BJ (cell line): ENCODE measurements at regions not wholly inside any gene's neighbourhood (a gene's known extent, or its start where the extent isn't known, plus 50 kb on each side); places are given as distances from the start of the nearest gene placed in this dataset.

Experiments
- CTCF ChIA-PET: fragments of 350-600 bp; formaldehyde crosslinking; extraction: SDS; loops from one replicate; lab custom pipeline; 2021; ENCODE audit warnings: antibody characterized with exemption, inconsistent platforms; lab: Yijun Ruan, JAX
- POLR2A ChIA-PET: fragments of 300-600 bp; sonication (Branson Sonifier 250); formaldehyde crosslinking; extraction: SDS; loops from one replicate; lab custom pipeline; 2021; ENCODE audit warnings: antibody characterized with exemption; lab: Charles Lee
- DNase-seq: peaks from one replicate; pipeline ENCODE4 v3.0.0-alpha.2; 2011; ENCODE audit warnings: low read depth
- H3K27me3 ChIP-seq: 2 replicates; pipeline ENCODE4 v1.6.0; 2011; ENCODE audit warnings: low read length; ENCODE audit not compliant: control insufficient read depth, insufficient read depth
- H3K36me3 ChIP-seq: 2 replicates; pipeline ENCODE4 v1.5.1; 2011; ENCODE audit warnings: low read length; ENCODE audit not compliant: control insufficient read depth, insufficient read depth
- H3K4me3 ChIP-seq: 2 replicates; pipeline ENCODE4 v1.5.1; 2011; ENCODE audit warnings: low read depth, mild to moderate bottlenecking, control low read depth, low read length
- TF ChIP-seq, protein P1 (sequence below): IDR thresholded peaks from 2 replicates; pipeline ENCODE4 v1.5.1; 2011; ENCODE audit warnings: low read depth, mild to moderate bottlenecking, control low read depth, inconsistent platforms, low read length, moderate library complexity; ENCODE audit not compliant: insufficient read depth

DNA sequence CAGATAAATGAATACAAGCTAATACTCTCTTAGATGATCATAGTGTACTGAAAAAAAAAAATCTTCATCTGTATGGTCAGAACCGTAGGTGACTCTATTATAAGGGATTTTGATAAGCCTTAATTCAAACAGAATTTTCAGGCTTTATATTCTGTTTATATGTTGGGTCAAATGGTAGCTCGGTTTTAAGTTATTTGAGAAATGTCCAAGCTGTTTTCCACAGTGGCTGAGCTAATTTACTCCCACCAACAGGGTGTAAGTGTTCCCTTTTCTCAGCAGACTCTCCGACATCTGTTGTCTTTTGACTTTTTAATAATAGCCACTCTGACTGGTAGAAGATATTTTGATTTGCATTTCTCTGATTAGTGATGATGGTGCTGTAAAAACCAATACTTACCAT lies 328.8 kb upstream of the MAGI2 start:
- TF ChIP-seq, protein P1, sequence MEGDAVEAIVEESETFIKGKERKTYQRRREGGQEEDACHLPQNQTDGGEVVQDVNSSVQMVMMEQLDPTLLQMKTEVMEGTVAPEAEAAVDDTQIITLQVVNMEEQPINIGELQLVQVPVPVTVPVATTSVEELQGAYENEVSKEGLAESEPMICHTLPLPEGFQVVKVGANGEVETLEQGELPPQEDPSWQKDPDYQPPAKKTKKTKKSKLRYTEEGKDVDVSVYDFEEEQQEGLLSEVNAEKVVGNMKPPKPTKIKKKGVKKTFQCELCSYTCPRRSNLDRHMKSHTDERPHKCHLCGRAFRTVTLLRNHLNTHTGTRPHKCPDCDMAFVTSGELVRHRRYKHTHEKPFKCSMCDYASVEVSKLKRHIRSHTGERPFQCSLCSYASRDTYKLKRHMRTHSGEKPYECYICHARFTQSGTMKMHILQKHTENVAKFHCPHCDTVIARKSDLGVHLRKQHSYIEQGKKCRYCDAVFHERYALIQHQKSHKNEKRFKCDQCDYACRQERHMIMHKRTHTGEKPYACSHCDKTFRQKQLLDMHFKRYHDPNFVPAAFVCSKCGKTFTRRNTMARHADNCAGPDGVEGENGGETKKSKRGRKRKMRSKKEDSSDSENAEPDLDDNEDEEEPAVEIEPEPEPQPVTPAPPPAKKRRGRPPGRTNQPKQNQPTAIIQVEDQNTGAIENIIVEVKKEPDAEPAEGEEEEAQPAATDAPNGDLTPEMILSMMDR, result no peak
- POLR2A ChIA-PET, result no interaction called here
- H3K36me3 ChIP-seq, result no peaks in the 10 kb centered on the region
- no peak overlapping the region for H3K4me3 ChIP-seq
- H3K27me3 ChIP-seq, result no peaks in the 10 kb centered on the region
- DNase-seq, result no peak
- CTCF ChIA-PET, result interaction anchor here (1.3 kb wide), 1 partner anchor 356 kb away, joined by 3 read pairs; no protein-coding TSS in a partner anchor

GRCh38 chr7:79781716-79782115 lies 328.2 kb upstream of the MAGI2 start:
- ChIA-PET CTCF (interaction anchor here (1.3 kb wide), 1 partner anchor 356 kb away, joined by 3 read pairs; no protein-coding TSS in a partner anchor), POLR2A (no interaction called here)
- Histone ChIP-seq H3K27me3 (no peaks in the 10 kb centered on the region), H3K4me3 (no peak overlapping the region), H3K36me3 (no peaks in the 10 kb centered on the region)
- TF ChIP-seq, protein P1, result no peak
- no peak for DNase-seq

- Histone ChIP-seq H3K36me3 (no peaks in the 10 kb centered on the region), H3K4me3 (no peak overlapping the region), H3K27me3 (no peaks in the 10 kb centered on the region)
- CTCF ChIA-PET, result interaction anchor here (1.5 kb wide), 1 partner anchor 17 kb away, joined by 3 read pairs; no protein-coding TSS in a partner anchor
- TF ChIP-seq, protein P1, result no peak
- POLR2A ChIA-PET, result no interaction called here
- DNase-seq, result peak; percentile 77
Measured at GRCh38 chr7:79778786-79779770, 325.6 kb upstream of the MAGI2 start.

GRCh38 chr7:79775911-79776310 lies 322.4 kb upstream of the MAGI2 start:
- ChIA-PET CTCF (interaction anchor here (1.4 kb wide), 1 partner anchor 271 kb away, joined by 3 read pairs; no protein-coding TSS in a partner anchor), POLR2A (no interaction called here)
- Histone ChIP-seq H3K36me3 (no peaks in the 10 kb centered on the region), H3K4me3 (no peak overlapping the region), H3K27me3 (no peaks in the 10 kb centered on the region)
- no peak for DNase-seq
- TF ChIP-seq, protein P1, result no peak

GRCh38 chr7:79774150-79774549 lies 320.7 kb upstream of the MAGI2 start:
- H3K4me3 ChIP-seq, result no peak overlapping the region
- ChIA-PET CTCF (interaction anchor here (0.6 kb wide), 1 partner anchor 471 kb away, joined by 3 read pairs; no protein-coding TSS in a partner anchor), POLR2A (no interaction called here)
- DNase-seq, result no peak
- H3K36me3 ChIP-seq, result no peaks in the 10 kb centered on the region
- no peaks in the 10 kb centered on the region for H3K27me3 ChIP-seq
- TF ChIP-seq, protein P1, result no peak
